AG10803 (cell line): ENCODE measurements at regions not wholly inside any gene's neighbourhood (a gene's known extent, or its start where the extent isn't known, plus 50 kb on each side); places are given as distances from the start of the nearest gene placed in this dataset.
A peak's percentile ranks its signal among the peaks of the same experiment; 100 is the strongest.

Experiments used
- DNase-seq: peaks from one replicate; pipeline ENCODE4 v3.0.0; 2010; ENCODE audit warnings: low read depth
- H3K4me3 ChIP-seq: 2 replicates; pipeline ENCODE4 v1.5.1; 2011; ENCODE audit warnings: mild to moderate bottlenecking, low read length, control low read depth
- CTCF ChIP-seq: conservative IDR thresholded peaks from 2 replicates; pipeline ENCODE4 v1.5.1; 2011; ENCODE audit warnings: mild to moderate bottlenecking, low read length, control low read depth, inconsistent platforms

- DNase-seq, result no peak
- H3K4me3 ChIP-seq, result no peak overlapping the region
- TF ChIP-seq CTCF, result no peak
Observed at GRCh38 chr2:177031438-177032180, 181.0 kb upstream of the HNRNPA3 start.

DNA sequence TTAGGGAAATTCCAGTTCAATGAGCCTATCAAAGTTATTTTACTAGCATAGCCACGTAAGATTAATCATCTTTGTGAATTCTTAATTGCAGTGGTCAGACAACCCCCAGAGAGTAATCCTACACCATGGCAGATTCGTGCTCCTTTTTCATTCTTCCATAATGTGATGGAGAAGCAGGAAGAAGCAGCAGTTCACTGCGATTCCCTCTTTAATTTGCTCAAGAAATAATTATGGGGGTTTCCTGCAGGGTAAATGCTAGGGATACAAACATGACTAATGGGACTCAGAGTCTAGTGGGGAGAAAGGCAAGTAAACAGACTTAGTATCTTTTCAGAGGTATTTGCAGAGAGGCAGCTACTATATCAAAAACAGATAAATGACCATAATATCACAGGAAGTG, 175.8 kb upstream of the HNRNPA3 start:
- TF ChIP-seq CTCF, result no peak
- no peak overlapping the region for H3K4me3 ChIP-seq
- no peak for DNase-seq

GRCh38 chr2:177037569-177037968, 175.0 kb upstream of the HNRNPA3 start:
- no peak overlapping the region for H3K4me3 ChIP-seq
- TF ChIP-seq CTCF, result no peak
- DNase-seq, result no peak

- TF ChIP-seq CTCF, result no peak
- peak; percentile 41 for DNase-seq
- H3K4me3 ChIP-seq, result no peak overlapping the region
Observed at GRCh38 chr2:177038787-177039484, 173.7 kb upstream of the HNRNPA3 start.

GRCh38 chr2:177042311-177042710, 170.3 kb upstream of the HNRNPA3 start:
- TF ChIP-seq CTCF, result no peak
- no peak for DNase-seq
- H3K4me3 ChIP-seq, result no peak overlapping the region

GRCh38 chr2:177044671-177045070, 167.9 kb upstream of the HNRNPA3 start:
- H3K4me3 ChIP-seq, result no peak overlapping the region
- DNase-seq, result no peak
- TF ChIP-seq CTCF, result no peak

DNA sequence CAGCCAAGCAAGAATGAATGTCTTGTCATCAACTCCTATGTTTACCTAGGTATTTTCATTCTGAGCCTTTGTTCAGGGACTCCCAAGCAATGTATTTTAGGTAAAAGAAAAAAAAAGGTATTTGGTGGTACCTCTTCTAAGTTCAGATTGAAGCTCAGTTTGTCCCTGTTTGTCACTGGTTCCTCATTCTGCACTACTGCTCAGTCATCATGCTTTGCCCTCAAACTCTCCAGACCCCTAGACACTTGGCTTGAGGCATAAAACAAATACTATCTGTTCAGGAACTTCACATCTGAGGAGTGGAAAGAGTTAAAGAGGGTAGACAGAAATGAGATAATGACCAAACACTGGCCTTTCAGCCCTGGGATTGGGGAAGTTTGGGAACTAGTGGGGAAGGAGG, 163.6 kb upstream of the HNRNPA3 start:
- no peak for TF ChIP-seq CTCF
- no peak overlapping the region for H3K4me3 ChIP-seq
- DNase-seq, result no peak
